ENCODE measurements at regions not wholly inside any gene's neighbourhood (a gene's known extent, or its start where the extent isn't known, plus 50 kb on each side); places are given as distances from the start of the nearest gene placed in this dataset.
"Not testable (repeated sequence)": the region's sequence is repeated elsewhere in the genome, so short reads cannot be mapped to it uniquely, and the experiment has no call there.

DNA sequence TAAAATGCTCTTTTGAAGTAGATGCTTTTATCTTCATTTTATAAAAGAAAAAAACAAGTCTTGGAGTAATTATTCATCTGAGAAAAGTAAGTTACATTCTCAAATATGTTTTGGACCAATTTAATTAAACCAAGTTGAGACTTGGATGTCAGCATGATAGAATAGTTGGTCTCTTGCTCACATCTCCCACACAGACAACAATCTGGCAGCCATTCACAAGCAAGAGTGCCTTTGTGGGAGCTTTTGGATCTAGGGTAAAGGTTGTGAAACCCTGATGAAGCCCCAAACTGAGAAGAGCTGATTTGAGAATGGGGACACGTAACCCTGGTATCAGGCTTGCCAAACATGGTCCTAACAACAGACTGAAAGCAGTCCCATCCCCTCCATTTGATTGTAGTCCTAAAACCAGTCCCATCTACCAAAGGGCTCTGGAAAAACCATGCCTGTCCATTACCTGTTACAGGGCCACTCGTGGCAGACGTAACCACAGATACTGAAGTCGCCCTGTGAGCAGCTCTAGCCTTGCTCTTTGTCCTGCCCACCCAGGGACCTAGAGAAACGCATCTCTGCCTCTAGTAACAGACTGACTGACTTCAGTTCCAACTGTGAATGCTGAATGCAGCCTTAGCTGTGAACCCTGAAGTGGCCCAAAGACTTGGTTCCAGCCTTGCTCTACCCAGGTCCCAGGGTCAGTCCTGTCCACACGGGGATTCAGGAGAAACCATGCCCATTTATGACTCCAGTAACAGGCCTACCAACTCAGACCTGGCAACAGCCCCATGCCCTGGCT lies 145.5 kb upstream of the SYNPR start:
- POLR2A ChIA-PET, result no interaction called here
- H3K9me3 Mint-ChIP-seq, result peaks cover 2% of the 10 kb centered on the region
- no peaks in the 10 kb centered on the region for H3K27me3 Mint-ChIP-seq
- no peak for DNase-seq
- ATAC-seq (ENCODE audit: poor library complexity), result no peak
- Histone ChIP-seq H3K4me3 (ENCODE audit: low read length) (no peak overlapping the region), H3K27ac (ENCODE audit: low read depth in 1 of 2, low read length in 2 of 2) (no peak overlapping the region), H3K4me1 (ENCODE audit: insufficient read depth, low read length) (no peaks in the 10 kb centered on the region), H3K9me3 (ENCODE audit: control insufficient read depth in 1 of 2, insufficient read depth in 1 of 2, low read length in 2 of 2) (no peaks in the 10 kb centered on the region), H3K27me3 (ENCODE audit: control insufficient read depth in 1 of 2, insufficient read depth in 2 of 2, low read length in 2 of 2) (no peaks in the 10 kb centered on the region), H3K36me3 (ENCODE audit: insufficient read depth, low read length) (no peaks in the 10 kb centered on the region)
- no peak overlapping the region for H3K27ac Mint-ChIP-seq
- intact Hi-C loops (cut with DNase I, micrococcal nuclease), result no loop called here
- H3K4me1 Mint-ChIP-seq (ENCODE audit: low read depth), result no peaks in the 10 kb centered on the region
- TF ChIP-seq CTCF (IDR thresholded peaks at IDR 0.05), result no peak
- CTCF ChIA-PET, result no interaction called here
- no peaks in the 10 kb centered on the region for H3K36me3 Mint-ChIP-seq (ENCODE audit: low read depth)
- no peak overlapping the region for H3K4me3 Mint-ChIP-seq

GRCh38 chr3:63135367-63135766 lies 142.7 kb upstream of the SYNPR start:
- intact Hi-C loops (cut with DNase I, micrococcal nuclease), result no loop called here
- no peak for ATAC-seq (ENCODE audit: poor library complexity)
- H3K27ac Mint-ChIP-seq, result no peak overlapping the region

GRCh38 chr3:63136249-63136648 lies 141.9 kb upstream of the SYNPR start:
- H3K9me3 ChIP-seq (ENCODE audit: control insufficient read depth in 1 of 2, insufficient read depth in 1 of 2, low read length in 2 of 2); H3K36me3 Mint-ChIP-seq (ENCODE audit: low read depth); H3K4me3 ChIP-seq (ENCODE audit: low read length); H3K4me1 ChIP-seq (ENCODE audit: insufficient read depth, low read length); H3K4me3 Mint-ChIP-seq; DNase-seq; H3K27ac ChIP-seq (ENCODE audit: low read depth in 1 of 2, low read length in 2 of 2); H3K36me3 ChIP-seq (ENCODE audit: insufficient read depth, low read length); H3K27me3 ChIP-seq (ENCODE audit: control insufficient read depth in 1 of 2, insufficient read depth in 2 of 2, low read length in 2 of 2); H3K27ac Mint-ChIP-seq; H3K27me3 Mint-ChIP-seq; intact Hi-C loops (cut with DNase I, micrococcal nuclease); H3K9me3 Mint-ChIP-seq; CTCF ChIA-PET; POLR2A ChIA-PET; H3K4me1 Mint-ChIP-seq (ENCODE audit: low read depth); ATAC-seq (ENCODE audit: poor library complexity): not testable (repeated sequence)

More at GRCh38 chr3:63135367-63135766, 142.7 kb upstream of the SYNPR start:
- H3K36me3 Mint-ChIP-seq (ENCODE audit: low read depth), result no peaks in the 10 kb centered on the region
- no peak for DNase-seq
- Histone ChIP-seq H3K27ac (ENCODE audit: low read depth in 1 of 2, low read length in 2 of 2) (no peak overlapping the region), H3K4me3 (ENCODE audit: low read length) (no peak overlapping the region), H3K4me1 (ENCODE audit: insufficient read depth, low read length) (no peaks in the 10 kb centered on the region), H3K36me3 (ENCODE audit: insufficient read depth, low read length) (no peaks in the 10 kb centered on the region), H3K27me3 (ENCODE audit: control insufficient read depth in 1 of 2, insufficient read depth in 2 of 2, low read length in 2 of 2) (no peaks in the 10 kb centered on the region), H3K9me3 (ENCODE audit: control insufficient read depth in 1 of 2, insufficient read depth in 1 of 2, low read length in 2 of 2) (no peaks in the 10 kb centered on the region)
- H3K4me1 Mint-ChIP-seq (ENCODE audit: low read depth), result no peaks in the 10 kb centered on the region
- CTCF ChIA-PET, result no interaction called here
- no peak for TF ChIP-seq CTCF (IDR thresholded peaks at IDR 0.05)
- H3K9me3 Mint-ChIP-seq, result no peaks in the 10 kb centered on the region
- no peaks in the 10 kb centered on the region for H3K27me3 Mint-ChIP-seq
- no peak overlapping the region for H3K4me3 Mint-ChIP-seq
- POLR2A ChIA-PET, result no interaction called here

DNA sequence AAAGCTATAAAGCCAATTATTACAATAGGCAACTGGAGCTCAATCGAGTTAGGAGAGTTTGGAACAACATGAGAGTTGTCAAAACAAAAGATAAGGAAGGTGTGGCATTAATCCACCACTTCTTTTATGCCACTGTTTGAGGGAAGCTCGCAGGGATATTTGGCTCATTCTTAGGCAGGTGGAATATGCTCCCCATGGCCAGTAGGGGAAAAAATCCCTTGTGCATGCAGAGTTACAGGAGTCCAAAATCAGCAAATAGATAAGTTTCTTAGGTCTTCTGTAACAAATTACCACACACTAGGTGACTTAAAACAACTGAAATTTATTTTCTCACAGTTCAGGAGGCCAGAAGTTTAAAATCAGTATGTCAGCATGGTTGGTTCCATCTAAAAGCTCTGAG lies 135.4 kb upstream of the SYNPR start:
- DNase-seq (no peak), ATAC-seq (ENCODE audit: poor library complexity) (no peak)
- Mint-ChIP-seq H3K27ac (no peak overlapping the region), H3K27me3 (no peaks in the 10 kb centered on the region), H3K36me3 (ENCODE audit: low read depth) (no peaks in the 10 kb centered on the region), H3K4me3 (no peak overlapping the region), H3K9me3 (peaks cover 8% of the 10 kb centered on the region), H3K4me1 (ENCODE audit: low read depth) (no peaks in the 10 kb centered on the region)
- ChIA-PET CTCF (no interaction called here), POLR2A (no interaction called here)
- Histone ChIP-seq H3K4me3 (ENCODE audit: low read length) (no peak overlapping the region), H3K4me1 (ENCODE audit: insufficient read depth, low read length) (no peaks in the 10 kb centered on the region), H3K27me3 (ENCODE audit: control insufficient read depth in 1 of 2, insufficient read depth in 2 of 2, low read length in 2 of 2) (no peaks in the 10 kb centered on the region), H3K36me3 (ENCODE audit: insufficient read depth, low read length) (no peaks in the 10 kb centered on the region), H3K9me3 (ENCODE audit: control insufficient read depth in 1 of 2, insufficient read depth in 1 of 2, low read length in 2 of 2) (no peaks in the 10 kb centered on the region), H3K27ac (ENCODE audit: low read depth in 1 of 2, low read length in 2 of 2) (no peak overlapping the region)
- intact Hi-C loops (cut with DNase I, micrococcal nuclease), result no loop called here
- TF ChIP-seq CTCF (IDR thresholded peaks at IDR 0.05), result no peak
